Fibroblast of pulmonary artery (primary cell): ENCODE measurements at regions not wholly inside any gene's neighbourhood (a gene's known extent, or its start where the extent isn't known, plus 50 kb on each side); places are given as distances from the start of the nearest gene placed in this dataset.
A peak's percentile ranks its signal among the peaks of the same experiment; 100 is the strongest.

ENCODE experiments used
- DNase-seq: peaks from one replicate; pipeline ENCODE4 v3.0.0-alpha.2; 2010; ENCODE audit warnings: low read depth
- H3K4me3 ChIP-seq: replicated peaks from 2 replicates; pipeline ENCODE4 v1.5.1; 2011; ENCODE audit warnings: low read depth, mild to moderate bottlenecking, control low read depth, low read length, moderate library complexity
- TF ChIP-seq, protein P1 (sequence below): IDR thresholded peaks from 2 replicates; pipeline ENCODE4 v1.5.1; 2011; ENCODE audit warnings: mild to moderate bottlenecking, control low read depth, low read length, inconsistent platforms; ENCODE audit errors: missing control alignments

DNA sequence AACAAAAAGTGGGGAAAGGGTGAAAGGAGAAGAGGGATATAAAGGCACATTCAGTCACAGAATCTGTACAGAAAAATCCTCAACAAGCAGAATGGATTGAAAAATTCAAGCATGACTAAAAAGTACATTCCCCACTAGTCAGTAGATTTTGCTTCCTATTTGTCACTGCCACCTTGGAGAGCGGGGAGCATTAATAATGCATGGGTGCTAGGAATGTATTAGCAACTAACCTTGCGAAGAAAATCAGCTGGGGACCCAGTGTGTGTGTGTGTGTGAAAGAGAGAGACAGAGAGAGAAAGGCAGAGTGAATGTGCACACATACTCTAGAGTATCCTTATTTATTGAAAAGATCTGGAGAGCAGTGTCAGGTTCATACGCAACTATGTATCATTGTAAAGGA is 968.7 kb upstream of the ZEB2 start:
- H3K4me3 ChIP-seq = no peak overlapping the region
- TF ChIP-seq, protein P1, sequence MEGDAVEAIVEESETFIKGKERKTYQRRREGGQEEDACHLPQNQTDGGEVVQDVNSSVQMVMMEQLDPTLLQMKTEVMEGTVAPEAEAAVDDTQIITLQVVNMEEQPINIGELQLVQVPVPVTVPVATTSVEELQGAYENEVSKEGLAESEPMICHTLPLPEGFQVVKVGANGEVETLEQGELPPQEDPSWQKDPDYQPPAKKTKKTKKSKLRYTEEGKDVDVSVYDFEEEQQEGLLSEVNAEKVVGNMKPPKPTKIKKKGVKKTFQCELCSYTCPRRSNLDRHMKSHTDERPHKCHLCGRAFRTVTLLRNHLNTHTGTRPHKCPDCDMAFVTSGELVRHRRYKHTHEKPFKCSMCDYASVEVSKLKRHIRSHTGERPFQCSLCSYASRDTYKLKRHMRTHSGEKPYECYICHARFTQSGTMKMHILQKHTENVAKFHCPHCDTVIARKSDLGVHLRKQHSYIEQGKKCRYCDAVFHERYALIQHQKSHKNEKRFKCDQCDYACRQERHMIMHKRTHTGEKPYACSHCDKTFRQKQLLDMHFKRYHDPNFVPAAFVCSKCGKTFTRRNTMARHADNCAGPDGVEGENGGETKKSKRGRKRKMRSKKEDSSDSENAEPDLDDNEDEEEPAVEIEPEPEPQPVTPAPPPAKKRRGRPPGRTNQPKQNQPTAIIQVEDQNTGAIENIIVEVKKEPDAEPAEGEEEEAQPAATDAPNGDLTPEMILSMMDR = no peak
- no peak for DNase-seq

GRCh38 chr2:145484448-145485097 is 964.7 kb upstream of the ZEB2 start:
- TF ChIP-seq, protein P1 = peak; percentile 35
- H3K4me3 ChIP-seq = no peak overlapping the region
- peak; percentile 77 for DNase-seq

- TF ChIP-seq, protein P1 = no peak
- no peak for DNase-seq
- H3K4me3 ChIP-seq = no peak overlapping the region
Measured at GRCh38 chr2:145483854-145484253, 963.9 kb upstream of the ZEB2 start.

GRCh38 chr2:145481334-145481922 is 961.5 kb upstream of the ZEB2 start:
- no peak for DNase-seq
- TF ChIP-seq, protein P1 = no peak
- no peak overlapping the region for H3K4me3 ChIP-seq

DNA sequence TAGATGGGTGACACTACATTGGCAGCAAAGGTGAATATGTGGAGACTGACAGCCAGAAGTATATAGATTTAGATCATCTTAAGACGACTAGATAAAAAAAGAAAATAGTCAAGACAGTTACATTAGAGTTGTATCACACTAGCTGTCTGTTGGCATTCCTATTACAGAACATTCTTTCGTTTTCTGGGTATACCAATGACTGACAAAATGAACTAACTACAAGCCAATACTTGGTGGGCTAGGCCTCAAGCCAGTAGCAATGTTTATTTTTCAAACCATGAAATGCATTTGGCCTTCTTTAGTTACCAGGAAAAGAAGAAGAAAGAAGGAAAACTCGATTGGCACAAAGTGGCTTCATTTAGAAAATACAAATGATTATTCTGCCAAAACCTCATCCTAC is 944.9 kb upstream of the ZEB2 start:
- no peak for DNase-seq
- TF ChIP-seq, protein P1 = no peak

DNA sequence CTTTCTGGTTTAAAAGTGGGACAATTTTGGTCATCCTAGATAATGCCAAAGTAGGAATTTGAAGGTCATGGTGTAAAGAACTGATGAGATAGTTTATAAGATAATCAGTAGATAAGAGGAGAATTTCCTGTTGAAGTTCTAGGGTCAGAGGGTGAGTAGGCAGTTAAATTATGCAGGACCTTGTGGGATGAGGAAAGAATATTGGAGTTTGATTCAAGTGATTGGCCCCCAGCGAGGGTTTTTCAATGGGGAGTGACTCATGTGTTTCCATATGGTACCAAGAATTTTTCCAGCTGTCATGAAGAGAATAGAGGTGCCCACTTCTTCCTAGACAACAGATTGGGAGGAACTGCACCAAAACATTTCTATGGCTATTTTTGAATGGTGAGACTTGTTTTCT is 940.2 kb upstream of the ZEB2 start:
- TF ChIP-seq, protein P1 = no peak
- no peak overlapping the region for H3K4me3 ChIP-seq
- peak; percentile 17 for DNase-seq

More for the DNA sequence above, 944.9 kb upstream of the ZEB2 start:
- H3K4me3 ChIP-seq = no peak overlapping the region
